ENCODE measurements at regions not wholly inside any gene's neighbourhood (a gene's known extent, or its start where the extent isn't known, plus 50 kb on each side); places are given as distances from the start of the nearest gene placed in this dataset.

- Histone ChIP-seq H3K4me1 (no peaks in the 10 kb centered on the region), H3K36me3 (no peaks in the 10 kb centered on the region), H3K9me3 (no peaks in the 10 kb centered on the region), H3K27ac (no peak overlapping the region), H3K4me3 (no peak overlapping the region), H3K9ac (ENCODE audit: low read depth in 2 of 2, low read length in 2 of 2) (no peak overlapping the region), H3K27me3 (no peaks in the 10 kb centered on the region)
- TF ChIP-seq CTCF (IDR thresholded peaks at IDR 0.05) = no peak
- intact Hi-C loops (cut with DNase I) = no loop called here
- no peak for DNase-seq
Observed at GRCh38 chr1:168431882-168432281, 111.9 kb downstream of the XCL2 start.

GRCh38 chr1:168430321-168430720 lies 113.5 kb downstream of the XCL2 start:
- no peaks in the 10 kb centered on the region for H3K4me1 ChIP-seq
- H3K4me3 ChIP-seq = no peak overlapping the region
- intact Hi-C loops (cut with DNase I) = no loop called here
- no peak for TF ChIP-seq CTCF (IDR thresholded peaks at IDR 0.05)
- H3K9ac ChIP-seq (ENCODE audit: low read depth in 2 of 2, low read length in 2 of 2) = no peak overlapping the region
- no peak for DNase-seq
- H3K9me3 ChIP-seq = no peaks in the 10 kb centered on the region
- H3K27me3 ChIP-seq = no peaks in the 10 kb centered on the region
- no peaks in the 10 kb centered on the region for H3K36me3 ChIP-seq
- no peak overlapping the region for H3K27ac ChIP-seq

GRCh38 chr1:168428063-168428731 lies 115.6 kb downstream of the XCL2 start:
- intact Hi-C loops (cut with DNase I) = no loop called here
- Histone ChIP-seq H3K9ac (ENCODE audit: low read depth in 2 of 2, low read length in 2 of 2) (no peak overlapping the region), H3K27ac (no peak overlapping the region), H3K4me1 (no peaks in the 10 kb centered on the region), H3K9me3 (no peaks in the 10 kb centered on the region), H3K36me3 (no peaks in the 10 kb centered on the region), H3K4me3 (no peak overlapping the region), H3K27me3 (no peaks in the 10 kb centered on the region)
- no peak for DNase-seq
- no peak for TF ChIP-seq CTCF (IDR thresholded peaks at IDR 0.05)

- DNase-seq = no peak
- Histone ChIP-seq H3K9ac (ENCODE audit: low read depth in 2 of 2, low read length in 2 of 2) (no peak overlapping the region), H3K36me3 (no peaks in the 10 kb centered on the region), H3K9me3 (no peaks in the 10 kb centered on the region), H3K4me1 (no peaks in the 10 kb centered on the region), H3K27me3 (no peaks in the 10 kb centered on the region), H3K4me3 (no peak overlapping the region), H3K27ac (no peak overlapping the region)
- TF ChIP-seq CTCF (IDR thresholded peaks at IDR 0.05) = no peak
- intact Hi-C loops (cut with DNase I) = no loop called here
Observed at GRCh38 chr1:168427051-168427450, 116.7 kb downstream of the XCL2 start.

- intact Hi-C loops (cut with DNase I) = no loop called here
- no peaks in the 10 kb centered on the region for H3K4me1 ChIP-seq
- H3K27me3 ChIP-seq = no peaks in the 10 kb centered on the region
- H3K27ac ChIP-seq = no peak overlapping the region
- H3K36me3 ChIP-seq = no peaks in the 10 kb centered on the region
- TF ChIP-seq CTCF (IDR thresholded peaks at IDR 0.05) = no peak
- H3K9me3 ChIP-seq = no peaks in the 10 kb centered on the region
- no peak overlapping the region for H3K9ac ChIP-seq (ENCODE audit: low read depth in 2 of 2, low read length in 2 of 2)
- H3K4me3 ChIP-seq = no peak overlapping the region
- DNase-seq = no peak
Observed at GRCh38 chr1:168424281-168424680, 119.5 kb downstream of the XCL2 start.
